Erythroblast (primary cell): ENCODE measurements at regions not wholly inside any gene's neighbourhood (a gene's known extent, or its start where the extent isn't known, plus 50 kb on each side); places are given as distances from the start of the nearest gene placed in this dataset.

Source experiments
- DNase-seq, 2 experiments: peaks; one replicate each; lab custom pipeline; 2025; lab: John Stamatoyannopoulos, UW
- GATA1 ChIP-seq: IDR thresholded peaks from 2 replicates; pipeline ENCODE4 v1.6.1; 2011; ENCODE audit warnings: low read depth, mild to moderate bottlenecking, control low read depth, low read length, moderate library complexity
- POLR2A ChIP-seq: IDR thresholded peaks from 2 replicates; pipeline ENCODE4 v1.6.1; 2011; ENCODE audit warnings: mild to moderate bottlenecking, low read length

GRCh38 chr10:3496138-3496537, 288.9 kb downstream of the KLF6 start:
- no peak for DNase-seq
- TF ChIP-seq POLR2A = no peak
- TF ChIP-seq GATA1 = no peak

DNA sequence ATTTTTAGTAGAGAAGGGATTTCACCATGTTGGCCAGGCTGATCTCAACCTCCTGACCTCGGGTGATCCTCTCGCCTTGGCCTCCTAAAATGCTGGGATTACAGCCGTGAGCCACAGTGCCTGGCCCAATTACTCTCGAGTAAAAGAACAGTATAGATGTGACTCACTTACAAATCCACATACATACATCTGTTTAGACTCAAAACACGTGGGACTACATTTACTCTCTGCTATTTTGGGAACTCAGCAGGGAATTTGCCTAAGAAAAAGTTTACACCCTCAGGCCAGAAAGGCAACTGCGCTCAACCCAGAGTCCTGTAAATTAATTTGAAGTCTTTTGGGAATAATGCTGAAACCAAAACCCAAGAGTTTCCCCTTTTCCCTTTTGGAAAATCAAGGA, 289.7 kb downstream of the KLF6 start:
- TF ChIP-seq GATA1 = no peak
- no peak for TF ChIP-seq POLR2A
- no peak for DNase-seq

DNA sequence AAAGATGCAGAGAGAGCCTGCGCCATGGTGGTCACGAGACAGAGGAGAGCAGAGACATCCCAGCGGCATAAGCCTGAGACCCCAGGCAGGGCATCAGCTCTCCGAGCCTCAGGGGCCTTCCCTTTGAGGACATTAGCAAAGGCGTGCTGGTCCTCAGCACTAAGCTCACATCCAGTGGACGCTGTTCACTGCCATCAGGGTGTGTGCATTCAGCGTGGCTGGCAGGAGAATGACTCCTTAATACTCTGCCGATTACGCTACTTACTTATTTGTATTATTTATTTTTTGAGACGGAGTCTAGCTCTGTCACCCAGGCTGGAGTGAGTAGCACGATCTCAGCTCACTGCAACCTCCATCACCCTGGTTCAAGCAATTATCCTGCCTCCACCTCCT, 290.2 kb downstream of the KLF6 start:
- no peak for TF ChIP-seq POLR2A
- no peak for TF ChIP-seq GATA1
- no peak for DNase-seq

DNA sequence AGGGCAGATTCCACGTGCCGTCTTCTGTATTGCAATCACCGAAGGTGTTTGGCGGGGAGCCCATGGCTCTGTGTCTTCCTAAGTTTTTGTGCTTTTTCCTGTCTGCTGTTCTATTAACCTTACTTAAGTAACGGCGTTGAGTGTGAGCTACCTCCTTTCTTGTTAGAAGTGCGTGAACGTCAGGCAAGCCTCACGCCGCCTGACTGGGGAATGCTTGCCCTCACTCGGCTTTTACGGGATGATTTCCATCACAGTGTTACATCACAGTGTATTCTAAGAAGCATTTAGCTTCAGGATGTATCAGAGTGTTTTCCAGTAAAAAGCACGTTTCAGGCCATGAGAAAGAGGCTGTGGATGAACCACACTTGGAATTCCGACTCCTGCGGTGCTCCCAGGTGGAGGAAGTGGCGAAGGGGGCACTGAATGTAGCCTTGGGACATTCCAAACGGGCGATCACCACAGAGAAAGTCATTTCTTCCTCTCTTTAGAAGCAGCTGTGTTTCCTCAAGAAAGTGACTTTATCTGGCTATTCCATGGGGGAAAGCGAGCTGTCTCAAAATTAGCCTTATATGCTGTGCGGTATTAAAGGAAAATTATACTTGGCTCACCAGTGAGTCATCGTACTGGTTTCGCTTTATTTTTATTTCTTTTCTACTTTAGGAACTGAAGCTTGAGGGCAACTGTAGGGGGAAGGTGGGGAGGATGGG, 290.7 kb downstream of the KLF6 start:
- no peak for DNase-seq
- TF ChIP-seq GATA1 = no peak
- no peak for TF ChIP-seq POLR2A

- no peak for DNase-seq
- TF ChIP-seq GATA1 = no peak
- no peak for TF ChIP-seq POLR2A
These were observed 291.4 kb downstream of the KLF6 start for GRCh38 chr10:3493621-3494020.

- DNase-seq = no peak
- TF ChIP-seq GATA1 (no peak), POLR2A (no peak)
These were observed 293.4 kb downstream of the KLF6 start for GRCh38 chr10:3491571-3491970.

- TF ChIP-seq GATA1 = no peak
- no peak for TF ChIP-seq POLR2A
- no peak for DNase-seq
These were observed 297.8 kb downstream of the KLF6 start for GRCh38 chr10:3487228-3487627.

DNA sequence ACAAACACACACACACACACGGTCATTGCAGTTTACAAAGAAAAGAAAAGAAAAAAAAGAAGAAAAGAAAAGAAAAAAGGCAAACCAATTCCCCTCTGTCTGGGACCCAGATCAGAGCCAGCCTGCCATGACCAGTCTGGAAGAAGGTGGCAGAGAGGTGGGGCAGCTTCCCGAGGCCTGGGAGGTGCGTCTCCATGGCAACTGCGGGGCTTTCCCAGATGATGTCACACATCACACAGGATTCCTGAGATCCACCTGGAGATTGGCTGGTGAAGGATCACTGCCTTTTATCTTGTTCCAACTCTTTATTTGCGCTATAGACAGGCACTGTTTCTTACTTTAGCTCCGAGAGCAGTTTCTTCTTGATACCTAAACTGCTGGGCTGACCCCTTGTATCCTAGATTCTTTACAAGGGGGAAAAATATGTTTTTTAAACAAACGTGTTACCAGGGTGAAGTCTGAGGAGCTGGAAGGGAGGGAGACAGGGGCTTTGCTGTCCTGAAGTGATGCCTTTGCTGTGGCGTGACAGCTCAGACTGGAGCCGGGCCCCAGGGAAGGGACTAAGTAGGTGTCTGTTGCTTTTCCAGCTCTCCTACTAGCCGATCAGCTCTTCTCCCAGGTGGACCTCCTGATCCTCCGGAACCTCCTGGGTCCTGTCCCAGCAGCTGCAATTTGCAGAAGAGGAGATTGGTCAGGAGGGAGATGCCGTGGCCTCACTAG, 298.5 kb downstream of the KLF6 start:
- TF ChIP-seq POLR2A (no peak), GATA1 (no peak)
- no peak for DNase-seq

- TF ChIP-seq POLR2A (no peak), GATA1 (no peak)
- DNase-seq = no peak
These were observed 299.8 kb downstream of the KLF6 start for GRCh38 chr10:3485057-3485686.

GRCh38 chr10:3484306-3485056, 300.5 kb downstream of the KLF6 start:
- no peak for DNase-seq
- TF ChIP-seq GATA1 (no peak), POLR2A (no peak)

- TF ChIP-seq GATA1 (no peak), POLR2A (no peak)
- no peak for DNase-seq
These were observed 302.6 kb downstream of the KLF6 start for GRCh38 chr10:3482200-3482993.

- DNase-seq = no peak
- no peak for TF ChIP-seq GATA1
- no peak for TF ChIP-seq POLR2A
These were observed 303.5 kb downstream of the KLF6 start for GRCh38 chr10:3481496-3481895.

DNA sequence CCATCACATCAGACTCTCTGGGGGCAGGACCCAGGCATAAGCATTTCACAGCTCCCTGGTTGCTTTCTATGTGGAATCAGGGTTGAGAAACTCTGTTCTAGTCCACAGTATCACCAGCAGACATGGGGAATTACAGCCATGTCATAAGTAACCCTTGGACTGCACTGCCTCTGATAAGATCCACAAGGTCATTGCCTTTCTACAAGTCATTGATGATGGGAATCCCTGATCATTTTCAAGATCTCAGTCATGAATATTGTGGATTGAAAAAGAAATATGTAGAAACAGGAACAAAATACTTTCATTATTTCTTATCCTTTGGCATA, 304.1 kb downstream of the KLF6 start:
- no peak for DNase-seq
- TF ChIP-seq POLR2A = no peak
- TF ChIP-seq GATA1 = no peak
